MM.1S (cell line): ENCODE measurements at regions not wholly inside any gene's neighbourhood (a gene's known extent, or its start where the extent isn't known, plus 50 kb on each side); places are given as distances from the start of the nearest gene placed in this dataset.

Source experiments
- DNase-seq: peaks from one replicate; pipeline ENCODE4 v3.0.0-alpha.2; 2015
- H2AFZ ChIP-seq: fragments of 300-600 bp; sonication (generic); 2 replicates; pipeline ENCODE4 v1.6.0; 2016; ENCODE audit warnings: antibody characterized with exemption, low read length
- H3F3A ChIP-seq: fragments of 300-600 bp; sonication (generic); 2 replicates; pipeline ENCODE4 v1.6.1; 2016; ENCODE audit warnings: mild to moderate bottlenecking, antibody characterized with exemption, low read length, moderate library complexity, mixed read lengths; ENCODE audit not compliant: insufficient read depth
- H3K27ac ChIP-seq: fragments of 300-600 bp; sonication (generic); 2 replicates; pipeline ENCODE4 v1.5.1; 2016; ENCODE audit warnings: mild to moderate bottlenecking, low read length
- H3K27me3 ChIP-seq: fragments of 300-600 bp; sonication (generic); replicated peaks from 2 replicates; pipeline ENCODE4 v1.6.0; 2016; ENCODE audit warnings: low read length; ENCODE audit not compliant: insufficient read depth
- H3K36me3 ChIP-seq: fragments of 300-600 bp; sonication (generic); replicated peaks from 2 replicates; pipeline ENCODE4 v1.6.1; 2016; ENCODE audit warnings: mild to moderate bottlenecking, low read length, mixed read lengths; ENCODE audit not compliant: insufficient read depth
- H3K4me1 ChIP-seq: fragments of 300-600 bp; sonication (generic); 2 replicates; pipeline ENCODE4 v1.6.1; 2016; ENCODE audit warnings: low read length, mixed read lengths
- H3K4me2 ChIP-seq: fragments of 300-600 bp; sonication (generic); 2 replicates; pipeline ENCODE4 v1.6.0; 2016; ENCODE audit warnings: low read depth, low read length
- H3K4me3 ChIP-seq: fragments of 300-600 bp; sonication (generic); 2 replicates; pipeline ENCODE4 v1.5.1; 2016; ENCODE audit warnings: low read length, mixed read lengths
- H3K79me2 ChIP-seq: fragments of 300-600 bp; sonication (generic); 2 replicates; pipeline ENCODE4 v1.6.1; 2016; ENCODE audit warnings: mixed run types, low read length, mixed read lengths
- H3K9ac ChIP-seq: fragments of 300-600 bp; sonication (generic); 2 replicates; pipeline ENCODE4 v1.6.1; 2016; ENCODE audit warnings: low read length, mixed read lengths
- H3K9me2 ChIP-seq: fragments of 300-600 bp; sonication (generic); replicated peaks from 2 replicates; pipeline ENCODE4 v1.6.1; 2016; ENCODE audit warnings: mild to moderate bottlenecking, low read length, mixed read lengths; ENCODE audit not compliant: insufficient read depth
- H3K9me3 ChIP-seq: fragments of 300-600 bp; sonication (generic); replicated peaks from 2 replicates; pipeline ENCODE4 v1.6.1; 2016; ENCODE audit warnings: mild to moderate bottlenecking, low read length, mixed read lengths; ENCODE audit not compliant: insufficient read depth
- H4K20me1 ChIP-seq: fragments of 300-600 bp; sonication (generic); 2 replicates; pipeline ENCODE4 v1.6.1; 2016; ENCODE audit warnings: mild to moderate bottlenecking, low read length, moderate library complexity, mixed read lengths; ENCODE audit not compliant: insufficient read depth
- EZH2 ChIP-seq: fragments of 300-600 bp; sonication (generic); optimal IDR thresholded peaks from 2 replicates; pipeline ENCODE3; 2017; ENCODE audit warnings: low read depth, mild to moderate bottlenecking, antibody characterized with exemption, low read length, mixed read lengths
- EZH2phosphoT487 ChIP-seq: fragments of 300-600 bp; sonication (generic); IDR thresholded peaks from 2 replicates; pipeline ENCODE4 v1.6.1; 2018; ENCODE audit warnings: antibody characterized with exemption, low read length
- TF ChIP-seq, protein P1 (sequence below): fragments of 300-600 bp; sonication (generic); IDR thresholded peaks from 2 replicates; pipeline ENCODE4 v1.5.1; 2016; ENCODE audit warnings: antibody characterized with exemption, low read length, mixed read lengths

DNA sequence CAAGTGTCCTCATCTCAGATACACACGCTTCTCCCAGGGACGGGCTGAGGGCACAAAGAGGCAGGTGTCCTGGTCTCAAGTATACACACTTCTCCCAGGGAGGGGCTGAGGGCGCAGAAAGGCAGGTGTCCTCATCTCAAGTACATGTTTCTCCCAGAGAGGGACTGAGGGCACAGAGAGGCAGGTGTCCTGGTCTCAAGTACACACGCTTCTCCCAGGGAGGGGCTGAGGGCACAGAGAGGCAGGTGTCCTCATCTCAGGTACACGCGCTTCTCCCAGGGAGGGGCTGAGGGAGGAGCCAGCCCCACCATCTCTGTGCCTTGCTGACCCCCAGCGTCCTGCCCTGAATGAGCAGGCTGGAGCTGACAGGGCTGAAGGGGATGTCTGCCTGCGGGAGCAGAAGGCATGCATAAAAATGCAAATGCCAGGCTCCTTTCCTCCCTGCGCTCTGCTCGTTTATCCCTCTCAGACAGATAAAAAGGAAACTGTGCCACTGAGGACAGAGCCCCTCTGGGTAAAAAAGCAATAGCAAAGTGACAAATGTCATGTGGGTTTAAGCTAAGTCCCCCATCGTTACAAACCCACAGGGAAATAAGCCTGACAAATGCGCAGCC lies 96.1 kb upstream of the UQCRFS1 start:
- no peak overlapping the region for H3K27ac ChIP-seq
- no peaks in the 10 kb centered on the region for H3K36me3 ChIP-seq
- no peak for DNase-seq
- H3K79me2 ChIP-seq = no peaks in the 10 kb centered on the region
- H3K4me1 ChIP-seq = no peaks in the 10 kb centered on the region
- TF ChIP-seq, protein P1, sequence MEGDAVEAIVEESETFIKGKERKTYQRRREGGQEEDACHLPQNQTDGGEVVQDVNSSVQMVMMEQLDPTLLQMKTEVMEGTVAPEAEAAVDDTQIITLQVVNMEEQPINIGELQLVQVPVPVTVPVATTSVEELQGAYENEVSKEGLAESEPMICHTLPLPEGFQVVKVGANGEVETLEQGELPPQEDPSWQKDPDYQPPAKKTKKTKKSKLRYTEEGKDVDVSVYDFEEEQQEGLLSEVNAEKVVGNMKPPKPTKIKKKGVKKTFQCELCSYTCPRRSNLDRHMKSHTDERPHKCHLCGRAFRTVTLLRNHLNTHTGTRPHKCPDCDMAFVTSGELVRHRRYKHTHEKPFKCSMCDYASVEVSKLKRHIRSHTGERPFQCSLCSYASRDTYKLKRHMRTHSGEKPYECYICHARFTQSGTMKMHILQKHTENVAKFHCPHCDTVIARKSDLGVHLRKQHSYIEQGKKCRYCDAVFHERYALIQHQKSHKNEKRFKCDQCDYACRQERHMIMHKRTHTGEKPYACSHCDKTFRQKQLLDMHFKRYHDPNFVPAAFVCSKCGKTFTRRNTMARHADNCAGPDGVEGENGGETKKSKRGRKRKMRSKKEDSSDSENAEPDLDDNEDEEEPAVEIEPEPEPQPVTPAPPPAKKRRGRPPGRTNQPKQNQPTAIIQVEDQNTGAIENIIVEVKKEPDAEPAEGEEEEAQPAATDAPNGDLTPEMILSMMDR = no peak
- no peak for TF ChIP-seq EZH2phosphoT487
- no peak for TF ChIP-seq EZH2
- no peak overlapping the region for H2AFZ ChIP-seq
- no peak overlapping the region for H3K4me2 ChIP-seq
- no peak overlapping the region for H3K9ac ChIP-seq
- no peaks in the 10 kb centered on the region for H4K20me1 ChIP-seq
- H3F3A ChIP-seq = no peaks in the 10 kb centered on the region
- H3K9me2 ChIP-seq = no peaks in the 10 kb centered on the region
- peaks cover 36% of the 10 kb centered on the region for H3K27me3 ChIP-seq
- no peak overlapping the region for H3K4me3 ChIP-seq
- H3K9me3 ChIP-seq = no peaks in the 10 kb centered on the region

DNA sequence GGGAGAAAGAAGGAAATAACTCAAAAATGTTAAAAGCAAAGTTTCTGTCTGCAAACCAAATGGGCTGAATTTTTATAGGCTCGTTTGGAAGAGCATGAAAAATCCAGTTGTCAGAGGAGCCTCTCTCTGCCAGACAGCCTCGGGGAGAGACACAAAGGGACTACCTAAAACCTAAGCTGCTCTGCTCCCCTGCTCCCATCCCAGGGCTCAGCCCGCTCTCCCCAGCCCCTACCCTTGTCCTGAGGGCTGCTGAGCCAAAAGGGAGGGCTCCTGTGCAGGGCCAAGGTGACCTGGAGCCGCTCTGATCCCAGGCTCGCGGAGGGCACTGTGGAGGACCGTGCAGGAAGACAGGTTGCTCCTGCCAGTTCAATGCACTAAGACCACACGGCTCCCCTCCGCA lies 96.7 kb upstream of the UQCRFS1 start:
- Histone ChIP-seq H3K4me2 (no peak overlapping the region), H2AFZ (no peak overlapping the region), H3K4me3 (no peak overlapping the region), H3F3A (no peaks in the 10 kb centered on the region), H3K27me3 (peaks cover 31% of the 10 kb centered on the region), H3K9me3 (no peaks in the 10 kb centered on the region), H3K4me1 (no peaks in the 10 kb centered on the region), H3K36me3 (no peaks in the 10 kb centered on the region), H3K9me2 (no peaks in the 10 kb centered on the region), H4K20me1 (no peaks in the 10 kb centered on the region), H3K79me2 (no peaks in the 10 kb centered on the region), H3K27ac (no peak overlapping the region), H3K9ac (no peak overlapping the region)
- no peak for DNase-seq
- no peak for TF ChIP-seq EZH2
- TF ChIP-seq EZH2phosphoT487 = no peak
- TF ChIP-seq, protein P1 = no peak

DNA sequence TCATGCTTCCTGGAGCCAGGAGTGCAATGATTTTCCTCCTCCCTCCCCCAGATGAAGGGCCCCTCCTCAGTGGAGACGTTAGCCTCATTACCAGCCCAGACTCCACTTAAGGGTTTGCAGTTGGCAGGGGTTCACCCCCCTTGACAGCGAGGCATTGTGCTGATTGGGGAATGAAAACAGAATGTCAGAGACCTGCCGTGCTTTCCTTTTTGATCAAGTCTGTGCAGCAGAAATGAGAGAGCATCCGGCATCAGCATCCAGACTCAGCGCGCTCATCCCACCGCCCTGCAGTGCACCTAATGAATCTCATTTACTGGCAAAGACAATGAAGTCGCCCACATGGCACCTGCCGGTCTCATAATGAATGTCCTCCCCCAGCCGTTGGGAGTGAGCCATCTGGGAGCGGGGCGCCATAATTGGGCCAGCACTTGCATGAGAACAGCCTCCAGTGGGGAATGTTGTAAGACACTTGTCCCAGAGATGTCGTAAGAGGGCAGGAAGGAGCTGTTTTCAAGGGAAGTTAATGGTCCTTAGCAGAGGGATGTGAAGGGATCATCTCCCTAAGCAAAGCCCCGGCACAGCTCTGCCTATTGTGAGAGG lies 98.3 kb upstream of the UQCRFS1 start:
- H3F3A ChIP-seq = no peaks in the 10 kb centered on the region
- H4K20me1 ChIP-seq = no peaks in the 10 kb centered on the region
- no peak for DNase-seq

More for the DNA sequence above, 98.3 kb upstream of the UQCRFS1 start:
- Histone ChIP-seq H3K9ac (no peak overlapping the region), H3K4me1 (no peaks in the 10 kb centered on the region), H2AFZ (no peak overlapping the region), H3K27me3 (peaks cover 24% of the 10 kb centered on the region), H3K9me2 (no peaks in the 10 kb centered on the region), H3K9me3 (no peaks in the 10 kb centered on the region), H3K4me3 (no peak overlapping the region), H3K27ac (no peak overlapping the region), H3K4me2 (no peak overlapping the region), H3K79me2 (no peaks in the 10 kb centered on the region), H3K36me3 (no peaks in the 10 kb centered on the region)
- no peak for TF ChIP-seq EZH2phosphoT487
- TF ChIP-seq, protein P1 = no peak
- TF ChIP-seq EZH2 = no peak
